Endothelial cell (in vitro differentiated cells): ENCODE measurements at regions not wholly inside any gene's neighbourhood (a gene's known extent, or its start where the extent isn't known, plus 50 kb on each side); places are given as distances from the start of the nearest gene placed in this dataset.

ENCODE experiments used
- DNase-seq: peaks from one replicate; pipeline ENCODE4 v3.0.0; 2021; ENCODE audit warnings: low spot score
- H3K27ac Mint-ChIP-seq: one replicate; pipeline ENCODE4 v1.8.0; 2021; ENCODE audit warnings: mixed read lengths, inconsistent platforms; ENCODE audit not compliant: unreplicated experiment
- H3K27me3 Mint-ChIP-seq: one replicate; pipeline ENCODE4 v1.8.0; 2021; ENCODE audit warnings: mild to moderate bottlenecking, moderate library complexity, mixed read lengths, inconsistent platforms; ENCODE audit not compliant: unreplicated experiment
- H3K36me3 Mint-ChIP-seq: one replicate; pipeline ENCODE4 v1.8.0; 2021; ENCODE audit warnings: mild to moderate bottlenecking, low read depth, mixed read lengths, inconsistent platforms; ENCODE audit not compliant: unreplicated experiment
- H3K4me1 Mint-ChIP-seq: one replicate; pipeline ENCODE4 v1.8.0; 2021; ENCODE audit warnings: mild to moderate bottlenecking, mixed read lengths, inconsistent platforms; ENCODE audit not compliant: unreplicated experiment
- H3K4me3 Mint-ChIP-seq: one replicate; pipeline ENCODE4 v1.8.0; 2021; ENCODE audit warnings: mild to moderate bottlenecking, mixed read lengths, inconsistent platforms; ENCODE audit not compliant: unreplicated experiment
- H3K9me3 Mint-ChIP-seq: one replicate; pipeline ENCODE4 v1.8.0; 2021; ENCODE audit warnings: mixed read lengths, inconsistent platforms; ENCODE audit not compliant: unreplicated experiment
- TF ChIP-seq, protein P1 (sequence below): fragments of 200-600 bp; sonication (generic); IDR thresholded peaks from one replicate; pipeline ENCODE4 v1.5.0; 2021; ENCODE audit warnings: antibody characterized with exemption; ENCODE audit not compliant: unreplicated experiment

DNA sequence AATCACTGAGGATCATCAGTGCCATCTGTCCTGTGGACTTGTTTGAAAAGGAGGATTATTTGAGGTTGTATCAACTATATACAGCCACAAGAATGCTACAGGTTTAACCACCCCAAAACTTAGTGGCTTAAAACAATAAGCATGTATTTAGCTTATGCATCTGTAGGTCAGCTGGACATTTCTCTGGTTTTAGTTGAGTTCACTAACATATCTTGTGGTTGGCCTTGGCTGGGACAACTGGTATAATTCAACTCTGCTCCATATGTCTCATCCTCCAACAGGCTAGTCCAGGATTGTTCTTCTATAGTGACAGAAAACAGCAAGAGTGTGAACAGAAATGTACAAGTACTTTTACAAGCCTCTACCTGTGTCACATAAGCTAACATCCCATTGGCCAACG lies 49.9 kb upstream of the SOX6 start:
- Mint-ChIP-seq H3K9me3 (no peaks in the 10 kb centered on the region), H3K27ac (no peak overlapping the region), H3K4me1 (peaks cover 28% of the 10 kb centered on the region), H3K27me3 (peaks cover 3% of the 10 kb centered on the region), H3K4me3 (no peak overlapping the region), H3K36me3 (no peaks in the 10 kb centered on the region)
- TF ChIP-seq, protein P1, sequence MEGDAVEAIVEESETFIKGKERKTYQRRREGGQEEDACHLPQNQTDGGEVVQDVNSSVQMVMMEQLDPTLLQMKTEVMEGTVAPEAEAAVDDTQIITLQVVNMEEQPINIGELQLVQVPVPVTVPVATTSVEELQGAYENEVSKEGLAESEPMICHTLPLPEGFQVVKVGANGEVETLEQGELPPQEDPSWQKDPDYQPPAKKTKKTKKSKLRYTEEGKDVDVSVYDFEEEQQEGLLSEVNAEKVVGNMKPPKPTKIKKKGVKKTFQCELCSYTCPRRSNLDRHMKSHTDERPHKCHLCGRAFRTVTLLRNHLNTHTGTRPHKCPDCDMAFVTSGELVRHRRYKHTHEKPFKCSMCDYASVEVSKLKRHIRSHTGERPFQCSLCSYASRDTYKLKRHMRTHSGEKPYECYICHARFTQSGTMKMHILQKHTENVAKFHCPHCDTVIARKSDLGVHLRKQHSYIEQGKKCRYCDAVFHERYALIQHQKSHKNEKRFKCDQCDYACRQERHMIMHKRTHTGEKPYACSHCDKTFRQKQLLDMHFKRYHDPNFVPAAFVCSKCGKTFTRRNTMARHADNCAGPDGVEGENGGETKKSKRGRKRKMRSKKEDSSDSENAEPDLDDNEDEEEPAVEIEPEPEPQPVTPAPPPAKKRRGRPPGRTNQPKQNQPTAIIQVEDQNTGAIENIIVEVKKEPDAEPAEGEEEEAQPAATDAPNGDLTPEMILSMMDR: no peak
- no peak for DNase-seq
